GM23338 (cell line): ENCODE measurements at regions not wholly inside any gene's neighbourhood (a gene's known extent, or its start where the extent isn't known, plus 50 kb on each side); places are given as distances from the start of the nearest gene placed in this dataset.

Experiments
- ATAC-seq: fragments of 200-7000 bp; cut with Tn5 transposase; 3 replicates; pipeline ENCODE4 v1.9.1; 2020
- DNase-seq: peaks from one replicate; pipeline ENCODE4 v3.0.0-alpha.2; 2015; ENCODE audit warnings: low spot score
- H2AFZ ChIP-seq: fragments of 200-600 bp; sonication (generic); 2 replicates; pipeline ENCODE4 v1.8.0; 2016; ENCODE audit warnings: antibody characterized with exemption, mild to moderate bottlenecking, moderate library complexity
- H3F3A ChIP-seq: fragments of 200-600 bp; sonication (generic); replicated peaks from 2 replicates; pipeline ENCODE4 v1.8.0; 2017; ENCODE audit warnings: antibody characterized with exemption, mixed run types, low read depth
- H3K27ac ChIP-seq: fragments of 200-600 bp; sonication (generic); 2 replicates; pipeline ENCODE4 v1.6.1; 2016; ENCODE audit warnings: low read depth
- H3K27me3 ChIP-seq: fragments of 200-600 bp; sonication (generic); 2 replicates; pipeline ENCODE4 v1.8.0; 2016; ENCODE audit warnings: mild to moderate bottlenecking, mixed run types, moderate library complexity; ENCODE audit not compliant: insufficient read depth
- H3K36me3 ChIP-seq: fragments of 200-600 bp; sonication (generic); 2 replicates; pipeline ENCODE4 v1.8.0; 2016; ENCODE audit warnings: mild to moderate bottlenecking; ENCODE audit not compliant: insufficient read depth
- H3K4me1 ChIP-seq: fragments of 200-600 bp; sonication (generic); 2 replicates; pipeline ENCODE4 v1.8.0; 2016; ENCODE audit warnings: mild to moderate bottlenecking, moderate library complexity; ENCODE audit not compliant: insufficient read depth
- H3K4me2 ChIP-seq: fragments of 200-600 bp; sonication (generic); 2 replicates; pipeline ENCODE4 v1.7.1; 2017; ENCODE audit warnings: mixed run types
- H3K4me3 ChIP-seq: fragments of 200-600 bp; sonication (generic); 2 replicates; pipeline ENCODE4 v1.6.1; 2016; ENCODE audit warnings: mixed run types
- H3K79me2 ChIP-seq: fragments of 200-600 bp; sonication (generic); replicated peaks from 2 replicates; pipeline ENCODE4 v1.8.0; 2017; ENCODE audit warnings: mild to moderate bottlenecking; ENCODE audit not compliant: insufficient read depth
- H3K9me2 ChIP-seq: fragments of 200-600 bp; sonication (generic); 2 replicates; pipeline ENCODE4 v1.8.0; 2017; ENCODE audit not compliant: insufficient read depth
- H4K20me1 ChIP-seq: fragments of 200-600 bp; sonication (generic); replicated peaks from 2 replicates; pipeline ENCODE4 v1.8.0; 2017; ENCODE audit warnings: mild to moderate bottlenecking; ENCODE audit not compliant: insufficient read depth
- H3K27ac Mint-ChIP-seq: 2 replicates; pipeline ENCODE4 v1.8.0; 2020; ENCODE audit warnings: inconsistent platforms, mild to moderate bottlenecking, moderate library complexity, mixed read lengths
- H3K27me3 Mint-ChIP-seq: 3 replicates; pipeline ENCODE4 v1.8.0; 2022; ENCODE audit warnings: low read depth, mild to moderate bottlenecking, moderate library complexity, mixed read lengths, inconsistent platforms; ENCODE audit not compliant: insufficient read depth, poor library complexity
- H3K36me3 Mint-ChIP-seq: 3 replicates; pipeline ENCODE4 v1.8.0; 2021; ENCODE audit warnings: low read depth, mild to moderate bottlenecking, inconsistent platforms, moderate library complexity, mixed read lengths
- H3K4me1 Mint-ChIP-seq: 3 replicates; pipeline ENCODE4 v1.8.0; 2020; ENCODE audit warnings: mild to moderate bottlenecking, inconsistent platforms, mixed read lengths
- H3K4me3 Mint-ChIP-seq: 3 replicates; pipeline ENCODE4 v1.8.0; 2021; ENCODE audit warnings: moderate library complexity, mild to moderate bottlenecking, inconsistent platforms, mixed read lengths
- H3K9me3 Mint-ChIP-seq: 3 replicates; pipeline ENCODE4 v1.8.0; 2020; ENCODE audit warnings: moderate library complexity, mild to moderate bottlenecking, inconsistent platforms, mixed read lengths
- CREB1 ChIP-seq: fragments of 250-450 bp; sonication (Bioruptor Pico); IDR thresholded peaks from 2 replicates; pipeline ENCODE4 v1.5.0; 2020; ENCODE audit warnings: low read depth, mild to moderate bottlenecking, moderate library complexity
- CTCF ChIP-seq, 2 experiments: fragments of 200-600 bp in 1 of 2; sonication (generic) in 1 of 2; conservative IDR thresholded peaks; 2 replicates each; pipeline versions ENCODE4 v1.5.1 to v1.6.1; 2016 to 2017; ENCODE audit warnings: antibody characterized with exemption in 2 of 2, low read depth in 2 of 2, mild to moderate bottlenecking in 2 of 2, moderate library complexity in 1 of 2
- ETS1 ChIP-seq: IDR thresholded peaks from 2 replicates; pipeline ENCODE4 v1.6.1; 2016; ENCODE audit warnings: antibody characterized with exemption
- EZH2 ChIP-seq: fragments of 200-600 bp; sonication (generic); IDR thresholded peaks from one replicate; pipeline ENCODE4 v1.8.0; 2017; ENCODE audit warnings: antibody characterized with exemption, mild to moderate bottlenecking, low read depth; ENCODE audit not compliant: unreplicated experiment
- EZH2phosphoT487 ChIP-seq: fragments of 200-600 bp; sonication (generic); IDR thresholded peaks from one replicate; pipeline ENCODE4 v1.8.1; 2018; ENCODE audit warnings: antibody characterized with exemption; ENCODE audit not compliant: unreplicated experiment
- JUNB ChIP-seq: IDR thresholded peaks from one replicate; pipeline ENCODE4 v1.6.1; 2016; ENCODE audit warnings: antibody characterized with exemption; ENCODE audit not compliant: unreplicated experiment
- NANOG ChIP-seq: IDR thresholded peaks from 2 replicates; pipeline ENCODE4 v1.6.1; 2016; ENCODE audit warnings: antibody characterized with exemption, borderline replicate concordance
- POLR2AphosphoS5 ChIP-seq: IDR thresholded peaks from 2 replicates; pipeline ENCODE4 v1.6.1; 2016; ENCODE audit warnings: antibody characterized with exemption, low read depth
- REST ChIP-seq: IDR thresholded peaks from one replicate; pipeline ENCODE4 v1.6.1; 2018; ENCODE audit warnings: antibody characterized with exemption; ENCODE audit not compliant: unreplicated experiment
- STAT1 ChIP-seq: IDR thresholded peaks from one replicate; pipeline ENCODE4 v1.6.1; 2016; ENCODE audit warnings: antibody characterized with exemption; ENCODE audit not compliant: unreplicated experiment
- ZNF114 ChIP-seq: fragments of 250-450 bp; sonication (Bioruptor Pico); IDR thresholded peaks from 2 replicates; pipeline ENCODE4 v1.5.0; 2020; ENCODE audit warnings: mild to moderate bottlenecking, moderate library complexity
- ZNF331 ChIP-seq: fragments of 250-450 bp; sonication (Bioruptor Pico); IDR thresholded peaks from 2 replicates; pipeline ENCODE4 v1.5.0; 2020; ENCODE audit warnings: low read depth, mild to moderate bottlenecking, moderate library complexity

- TF ChIP-seq EZH2, result no peak
- TF ChIP-seq POLR2AphosphoS5, result no peak
- no peak for TF ChIP-seq REST
- no peak for TF ChIP-seq NANOG
- no peak for TF ChIP-seq JUNB
- TF ChIP-seq ZNF114 (CRISPR knock-in tag), result no peak
- no peak for TF ChIP-seq ZNF331 (CRISPR knock-in tag)
Measured at GRCh38 chr14:29043737-29044136, 277.1 kb downstream of the FOXG1 start (continued).

GRCh38 chr14:29045237-29045636 is 278.6 kb downstream of the FOXG1 start:
- H3K79me2 ChIP-seq, result no peaks in the 10 kb centered on the region
- Mint-ChIP-seq H3K27ac (no peak overlapping the region), H3K4me1 (no peaks in the 10 kb centered on the region), H3K9me3 (peaks cover 5% of the 10 kb centered on the region), H3K27me3 (no peaks in the 10 kb centered on the region), H3K4me3 (no peak overlapping the region), H3K36me3 (peaks cover 2% of the 10 kb centered on the region; the same call in 1 of the 3 replicates)
- no peaks in the 10 kb centered on the region for H4K20me1 ChIP-seq
- H3K4me3 ChIP-seq, result no peak overlapping the region
- H3K4me2 ChIP-seq, result no peak overlapping the region
- no peak overlapping the region for H2AFZ ChIP-seq
- no peak for ATAC-seq
- H3K27ac ChIP-seq, result no peak overlapping the region
- TF ChIP-seq ETS1, result no peak
- TF ChIP-seq POLR2AphosphoS5, result no peak
- no peak for TF ChIP-seq STAT1
- TF ChIP-seq JUNB, result no peak
- TF ChIP-seq CREB1 (CRISPR knock-in tag), result no peak
- TF ChIP-seq ZNF114 (CRISPR knock-in tag), result no peak
- no peak for TF ChIP-seq EZH2phosphoT487
- no peak for TF ChIP-seq EZH2
- no peak for TF ChIP-seq CTCF (conservative IDR thresholded peaks at IDR 0.05; ENCODE audit: low read depth in 2 of 2)
- TF ChIP-seq REST, result no peak
- no peak for DNase-seq
- H3K27me3 ChIP-seq, result no peaks in the 10 kb centered on the region
- H3K9me2 ChIP-seq, result no peaks in the 10 kb centered on the region
- H3K4me1 ChIP-seq, result no peaks in the 10 kb centered on the region
- H3F3A ChIP-seq, result no peaks in the 10 kb centered on the region
- H3K36me3 ChIP-seq, result 0 out of 2 replicates have a peak, but pooled peaks cover 5% of the 10 kb centered on the region
